ENCODE measurements at regions not wholly inside any gene's neighbourhood (a gene's known extent, or its start where the extent isn't known, plus 50 kb on each side); places are given as distances from the start of the nearest gene placed in this dataset.

GRCh38 chr9:20092561-20092960 lies 303.7 kb upstream of the SLC24A2 start:
- H3K27ac ChIP-seq (ENCODE audit: low read depth, low read length): no peak overlapping the region
- no peaks in the 10 kb centered on the region for H3K36me3 ChIP-seq (ENCODE audit: control insufficient read depth, insufficient read depth, low read length)
- no peak for DNase-seq
- no peaks in the 10 kb centered on the region for H3K27me3 ChIP-seq (ENCODE audit: control insufficient read depth, insufficient read depth, low read length, poor library complexity, severe bottlenecking)
- Mint-ChIP-seq H3K27me3 (ENCODE audit: insufficient read depth) (no peaks in the 10 kb centered on the region), H3K4me1 (no peaks in the 10 kb centered on the region), H3K9me3 (no peaks in the 10 kb centered on the region), H3K27ac (no peak overlapping the region), H3K4me3 (no peak overlapping the region), H3K36me3 (ENCODE audit: low read depth) (no peaks in the 10 kb centered on the region)
- no peak for TF ChIP-seq CTCF (conservative IDR thresholded peaks at IDR 0.05)
- 92% methylated on average over 1 of the region's 1 CpG; no CpG with 5 or more reads in 1 of the 2 experiments for WGBS, 2 experiments (ENCODE audit: insufficient coverage in 1 of 2, insufficient read length in 1 of 2)
- H3K9me3 ChIP-seq (ENCODE audit: control insufficient read depth, low read length): no peaks in the 10 kb centered on the region
- H3K4me3 ChIP-seq (ENCODE audit: low read length): no peak overlapping the region
- no peak overlapping the region for H3K9ac ChIP-seq (ENCODE audit: extremely low read depth, low read length, poor library complexity, severe bottlenecking)
- no peaks in the 10 kb centered on the region for H3K4me1 ChIP-seq (ENCODE audit: control insufficient read depth, insufficient read depth, low read length)

GRCh38 chr9:20087481-20087880 lies 298.6 kb upstream of the SLC24A2 start:
- Mint-ChIP-seq H3K36me3 (ENCODE audit: low read depth) (no peaks in the 10 kb centered on the region), H3K4me1 (no peaks in the 10 kb centered on the region), H3K27ac (no peak overlapping the region), H3K4me3 (no peak overlapping the region), H3K9me3 (no peaks in the 10 kb centered on the region), H3K27me3 (ENCODE audit: insufficient read depth) (no peaks in the 10 kb centered on the region)
- 89 to 100% methylated on average over 1 of the region's 1 CpG for WGBS, 2 experiments (ENCODE audit: insufficient coverage in 1 of 2, insufficient read length in 1 of 2)
- DNase-seq: no peak
- Histone ChIP-seq H3K36me3 (ENCODE audit: control insufficient read depth, insufficient read depth, low read length) (no peaks in the 10 kb centered on the region), H3K27me3 (ENCODE audit: control insufficient read depth, insufficient read depth, low read length, poor library complexity, severe bottlenecking) (no peaks in the 10 kb centered on the region), H3K27ac (ENCODE audit: low read depth, low read length) (no peak overlapping the region), H3K4me3 (ENCODE audit: low read length) (no peak overlapping the region), H3K9me3 (ENCODE audit: control insufficient read depth, low read length) (no peaks in the 10 kb centered on the region), H3K9ac (ENCODE audit: extremely low read depth, low read length, poor library complexity, severe bottlenecking) (no peak overlapping the region), H3K4me1 (ENCODE audit: control insufficient read depth, insufficient read depth, low read length) (no peaks in the 10 kb centered on the region)
- no peak for TF ChIP-seq CTCF (conservative IDR thresholded peaks at IDR 0.05)

- Mint-ChIP-seq H3K36me3 (ENCODE audit: low read depth) (no peaks in the 10 kb centered on the region), H3K27ac (no peak overlapping the region), H3K4me1 (no peaks in the 10 kb centered on the region), H3K9me3 (no peaks in the 10 kb centered on the region), H3K27me3 (ENCODE audit: insufficient read depth) (no peaks in the 10 kb centered on the region), H3K4me3 (no peak overlapping the region)
- no peaks in the 10 kb centered on the region for H3K4me1 ChIP-seq (ENCODE audit: control insufficient read depth, insufficient read depth, low read length)
- H3K27ac ChIP-seq (ENCODE audit: low read depth, low read length): no peak overlapping the region
- H3K4me3 ChIP-seq (ENCODE audit: low read length): no peak overlapping the region
- H3K9ac ChIP-seq (ENCODE audit: extremely low read depth, low read length, poor library complexity, severe bottlenecking): no peak overlapping the region
- no peaks in the 10 kb centered on the region for H3K9me3 ChIP-seq (ENCODE audit: control insufficient read depth, low read length)
- no peak for TF ChIP-seq CTCF (conservative IDR thresholded peaks at IDR 0.05)
- H3K27me3 ChIP-seq (ENCODE audit: control insufficient read depth, insufficient read depth, low read length, poor library complexity, severe bottlenecking): no peaks in the 10 kb centered on the region
- 80 to 91% methylated on average over 1 of the region's 1 CpG for WGBS, 2 experiments (ENCODE audit: insufficient coverage in 1 of 2, insufficient read length in 1 of 2)
- H3K36me3 ChIP-seq (ENCODE audit: control insufficient read depth, insufficient read depth, low read length): no peaks in the 10 kb centered on the region
- no peak for DNase-seq
These were observed 297.0 kb upstream of the SLC24A2 start for GRCh38 chr9:20085842-20086241.

Data from endodermal cell (in vitro differentiated cells).